HG03045 (cell line): ENCODE measurements at regions not wholly inside any gene's neighbourhood (a gene's known extent, or its start where the extent isn't known, plus 50 kb on each side); places are given as distances from the start of the nearest gene placed in this dataset.
"Not testable (repeated sequence)": the region's sequence is repeated elsewhere in the genome, so short reads cannot be mapped to it uniquely, and the experiment has no call there.

ENCODE experiments used
- ATAC-seq: cut with Tn5 transposase; IDR thresholded peaks from one replicate; pipeline ENCODE4 v1.9.1; 2021; ENCODE audit warnings: mild to moderate bottlenecking, moderate library complexity; ENCODE audit not compliant: unreplicated experiment

DNA sequence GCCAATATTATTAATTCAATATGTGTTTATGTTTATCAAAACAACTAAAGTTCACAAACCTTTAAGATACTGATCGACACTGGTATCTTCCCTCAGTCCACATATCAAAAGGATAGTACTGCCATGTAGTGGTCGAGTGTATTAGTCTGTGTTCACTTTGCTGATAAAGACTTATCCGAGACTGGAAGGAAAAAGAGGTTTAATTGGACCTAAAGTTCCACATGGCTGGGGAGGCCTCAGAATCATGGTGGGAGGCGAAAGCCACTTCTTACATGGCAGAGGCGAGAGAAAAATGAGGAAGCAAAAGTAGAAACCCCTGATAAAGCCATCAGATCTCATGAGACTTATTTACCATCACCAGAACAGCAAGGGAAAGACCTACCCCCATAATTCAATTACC, 325.4 kb upstream of the PHF14 start:
- no peak for ATAC-seq

GRCh38 chr7:10649120-10649519, 324.6 kb upstream of the PHF14 start:
- ATAC-seq: not testable (repeated sequence)

GRCh38 chr7:10655031-10655430, 318.6 kb upstream of the PHF14 start:
- no peak for ATAC-seq

- ATAC-seq: no peak
Observed at GRCh38 chr7:10657201-10657600, 316.5 kb upstream of the PHF14 start.

- ATAC-seq: no peak
Observed at GRCh38 chr7:10657837-10658236, 315.8 kb upstream of the PHF14 start.

GRCh38 chr7:10662491-10662890, 311.2 kb upstream of the PHF14 start:
- ATAC-seq: no peak

- ATAC-seq: no peak
Observed at GRCh38 chr7:10662982-10663884, 310.4 kb upstream of the PHF14 start.

- no peak for ATAC-seq
Observed at GRCh38 chr7:10672186-10672585, 301.5 kb upstream of the PHF14 start.

GRCh38 chr7:10677211-10677610, 296.5 kb upstream of the PHF14 start:
- no peak for ATAC-seq

GRCh38 chr7:10677668-10678232, 295.9 kb upstream of the PHF14 start:
- ATAC-seq: no peak

DNA sequence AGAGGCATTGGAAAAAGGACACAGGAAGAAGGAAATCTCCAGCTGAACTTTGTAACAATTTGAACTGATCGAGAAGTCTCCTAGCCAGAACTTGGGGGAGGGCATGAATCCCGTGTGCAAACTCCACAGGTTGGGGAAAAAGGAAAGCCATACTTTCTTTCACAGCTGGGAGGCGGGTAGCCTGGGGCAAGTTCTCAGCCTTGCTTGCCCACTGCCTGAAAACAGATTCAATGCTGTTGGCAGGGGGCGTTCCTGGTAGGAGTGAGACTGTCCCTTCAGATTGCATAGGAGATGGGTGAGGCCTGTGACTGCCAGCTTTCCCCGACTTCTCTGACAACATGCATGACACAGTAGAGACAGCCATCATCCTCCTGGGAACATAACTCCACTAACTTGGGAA, 289.1 kb upstream of the PHF14 start:
- no peak for ATAC-seq

- no peak for ATAC-seq
Observed at GRCh38 chr7:10685040-10685439, 288.6 kb upstream of the PHF14 start.

- ATAC-seq: no peak
Observed at GRCh38 chr7:10688544-10688943, 285.1 kb upstream of the PHF14 start.

GRCh38 chr7:10696064-10696463, 277.6 kb upstream of the PHF14 start:
- ATAC-seq: no peak

- ATAC-seq: no peak
Observed at GRCh38 chr7:10703059-10703458, 270.6 kb upstream of the PHF14 start.

GRCh38 chr7:10703981-10704380, 269.7 kb upstream of the PHF14 start:
- ATAC-seq: no peak

- no peak for ATAC-seq
Observed at GRCh38 chr7:10704653-10705052, 269.0 kb upstream of the PHF14 start.

GRCh38 chr7:10706875-10707493, 266.7 kb upstream of the PHF14 start:
- peak; percentile 99 for ATAC-seq

DNA sequence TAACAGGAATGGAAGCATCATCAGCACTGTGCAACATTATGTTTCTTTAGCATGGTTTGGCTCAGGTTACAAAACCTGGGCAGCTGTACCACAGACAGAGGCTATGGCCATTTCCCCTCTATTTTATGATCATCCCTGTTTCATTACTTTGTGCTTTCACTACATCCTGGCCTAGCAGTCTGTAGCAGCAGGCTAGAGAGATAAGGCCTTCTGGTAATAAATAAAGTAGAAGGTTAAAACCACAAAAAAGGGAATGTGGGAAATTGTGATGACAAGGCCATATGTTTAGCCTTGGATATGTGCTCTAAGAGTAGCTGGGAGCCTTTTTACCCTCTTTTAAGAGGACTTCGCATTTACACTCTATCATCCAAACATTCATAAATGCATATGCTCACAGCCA, 266.2 kb upstream of the PHF14 start:
- peak; percentile 37 for ATAC-seq

GRCh38 chr7:10708447-10708846, 265.2 kb upstream of the PHF14 start:
- no peak for ATAC-seq

DNA sequence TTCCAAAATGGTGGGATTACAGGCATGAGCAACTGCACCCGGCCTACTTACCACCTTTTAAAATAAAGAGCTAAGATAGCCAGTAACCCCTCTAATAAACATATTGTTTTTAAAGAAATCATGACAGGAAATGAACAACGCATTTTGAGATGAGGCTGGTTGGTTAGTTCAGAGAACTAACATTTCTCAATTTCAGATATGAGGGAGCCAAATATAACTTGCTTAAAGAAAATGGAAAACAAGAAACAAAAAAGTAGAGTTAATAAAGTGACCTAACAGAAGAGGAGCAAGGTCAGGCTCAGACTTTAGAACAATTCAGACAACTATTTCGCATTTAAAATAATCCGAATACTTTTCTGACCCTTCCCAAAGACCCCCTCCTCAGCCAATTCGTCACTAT, 254.9 kb upstream of the PHF14 start:
- ATAC-seq: no peak

- no peak for ATAC-seq
Observed at GRCh38 chr7:10720042-10720441, 253.6 kb upstream of the PHF14 start.
